Body of pancreas (tissue), 4 donors: ENCODE measurements at regions not wholly inside any gene's neighbourhood (a gene's known extent, or its start where the extent isn't known, plus 50 kb on each side); places are given as distances from the start of the nearest gene placed in this dataset.

Source experiments
- ATAC-seq: fragments of 150-250 bp; one replicate; pipeline ENCODE4 v1.9.1; 2016
- DNase-seq, 4 donors: peaks; one replicate each; pipeline ENCODE4 v3.0.0-alpha.2; 2019
- H3K27ac ChIP-seq, 4 donors: fragments of 200-600 bp; sonication (generic); 1 replicate in 3 of 4; 2 replicates in 1 of 4; pipeline versions ENCODE4 v1.5.1 to v1.6.1; 2016 to 2019; ENCODE audit warnings: mild to moderate bottlenecking in 1 of 4, mixed read lengths in 1 of 4, moderate library complexity in 1 of 4
- H3K27me3 ChIP-seq, 2 donors: fragments of 200-600 bp; sonication (generic); one replicate each; pipeline ENCODE4 v1.6.0; 2016; ENCODE audit warnings: mild to moderate bottlenecking in 1 of 2
- H3K36me3 ChIP-seq, 2 donors: fragments of 200-600 bp; sonication (generic); replicated peaks in 1 of 2; 2 replicates each; pipeline ENCODE4 v1.5.1; 2016; ENCODE audit warnings: low read depth in 2 of 2; ENCODE audit not compliant: insufficient read depth in 1 of 2
- H3K4me1 ChIP-seq: fragments of 200-600 bp; sonication (generic); one replicate; pipeline ENCODE4 v1.6.0; 2016
- H3K4me3 ChIP-seq, 2 donors: fragments of 200-600 bp; sonication (generic); 1 replicate in 1 of 2; 2 replicates in 1 of 2; pipeline ENCODE4 v1.5.1; 2016 to 2019
- H3K9me3 ChIP-seq, 3 donors: fragments of 200-600 bp; sonication (generic); 1 replicate in 2 of 3; 2 replicates in 1 of 3; pipeline ENCODE4 v1.5.1; 2016
- POLR2A ChIP-seq, 3 donors: fragments of 450-650 bp; IDR thresholded peaks; one replicate each; pipeline ENCODE4 v1.6.1; 2016; ENCODE audit warnings: antibody characterized with exemption in 3 of 3, mild to moderate bottlenecking in 2 of 3
- WGBS, 2 donors: methylation state at CpG; one replicate each; pipeline ENCODE4 v1.1.5; 2017; 5-methylcytosine and 5-hydroxymethylcytosine counted together
- intact Hi-C: fragments of 100-400 bp; cut with DNase I; formaldehyde crosslinking; loops from one replicate; pipeline ENCODE4 v1.15.1; 2023
- TF ChIP-seq, protein P1 (sequence below), 7 experiments: fragments of 450-650 bp in 4 of 7; fragments of 200-600 bp in 3 of 7; sonication (generic) in 3 of 7; IDR thresholded peaks; one replicate each; pipeline ENCODE4 v1.5.1; 2016 to 2019; ENCODE audit warnings: antibody characterized with exemption in 7 of 7

DNA sequence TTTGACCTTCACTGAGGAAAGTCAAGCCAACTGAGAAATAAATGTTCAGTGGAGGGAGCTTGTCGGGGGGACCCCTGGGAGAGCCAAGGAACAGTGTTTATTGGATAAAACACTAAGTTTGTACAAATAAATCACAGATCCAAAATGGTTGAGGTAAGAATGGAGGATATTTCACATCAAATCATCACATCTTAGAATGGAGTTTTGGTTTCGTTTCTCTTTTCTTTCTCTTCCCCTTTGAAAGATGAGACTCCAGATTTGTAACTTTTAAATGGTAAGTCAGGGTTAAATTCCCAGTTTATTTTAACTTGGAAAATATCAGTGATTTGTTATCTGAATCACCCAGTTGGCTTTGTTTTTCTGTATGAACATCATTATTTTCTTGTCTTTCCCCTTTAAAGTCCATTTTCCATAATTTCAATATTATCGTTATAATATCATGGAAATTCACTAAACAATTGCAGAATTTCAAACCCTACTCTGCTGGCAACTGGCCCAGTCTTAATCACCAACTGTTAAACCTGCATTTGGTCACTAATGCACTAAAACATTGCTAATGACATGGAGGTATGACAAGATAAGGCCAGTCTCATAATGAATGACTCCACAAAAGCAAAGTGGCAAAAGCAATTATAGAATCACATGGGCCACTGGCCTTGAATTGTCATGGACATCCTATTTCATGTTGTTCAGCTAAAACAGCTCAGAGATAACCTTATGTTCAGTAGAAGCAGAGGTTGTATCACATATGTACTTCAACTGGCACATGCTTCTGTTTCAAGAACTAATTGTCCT lies 295.1 kb downstream of the SHOX2 start:
- H3K4me1 ChIP-seq = no peaks in the 10 kb centered on the region
- DNase-seq = peak in 1 of 4 donors; percentile 3

DNA sequence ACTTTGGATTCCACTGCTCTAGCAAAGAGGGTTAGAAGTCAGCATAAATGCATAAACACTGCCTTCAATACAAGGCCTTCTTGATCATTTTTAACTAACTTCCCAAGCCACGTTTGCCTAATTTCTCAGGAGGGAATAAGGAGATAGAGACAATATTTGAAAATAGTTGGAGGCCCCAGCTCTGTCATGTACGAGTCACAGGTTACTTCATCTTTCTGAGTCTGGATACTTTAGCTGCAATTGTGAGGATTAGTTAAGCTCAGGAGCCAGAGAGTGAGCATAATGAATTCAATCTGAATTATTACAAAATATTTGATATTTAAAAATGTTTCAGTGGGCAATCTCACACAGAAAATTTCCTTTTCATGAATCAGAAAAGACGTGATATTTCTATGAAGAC lies 298.9 kb downstream of the SHOX2 start:
- 55 to 64% methylated on average over 3 of the region's 3 CpGs for WGBS, 2 donors
- ATAC-seq (no peak), DNase-seq (no peak)
- no peaks in the 10 kb centered on the region for H3K9me3 ChIP-seq
- no peaks in the 10 kb centered on the region for H3K27me3 ChIP-seq
- no peak overlapping the region for H3K4me3 ChIP-seq
- H3K27ac ChIP-seq = no peak overlapping the region
- H3K4me1 ChIP-seq = no peaks in the 10 kb centered on the region
- no peaks in the 10 kb centered on the region for H3K36me3 ChIP-seq
- intact Hi-C loops = no loop called here
- no peak for TF ChIP-seq POLR2A (IDR thresholded peaks at IDR 0.05)
- TF ChIP-seq, protein P1, sequence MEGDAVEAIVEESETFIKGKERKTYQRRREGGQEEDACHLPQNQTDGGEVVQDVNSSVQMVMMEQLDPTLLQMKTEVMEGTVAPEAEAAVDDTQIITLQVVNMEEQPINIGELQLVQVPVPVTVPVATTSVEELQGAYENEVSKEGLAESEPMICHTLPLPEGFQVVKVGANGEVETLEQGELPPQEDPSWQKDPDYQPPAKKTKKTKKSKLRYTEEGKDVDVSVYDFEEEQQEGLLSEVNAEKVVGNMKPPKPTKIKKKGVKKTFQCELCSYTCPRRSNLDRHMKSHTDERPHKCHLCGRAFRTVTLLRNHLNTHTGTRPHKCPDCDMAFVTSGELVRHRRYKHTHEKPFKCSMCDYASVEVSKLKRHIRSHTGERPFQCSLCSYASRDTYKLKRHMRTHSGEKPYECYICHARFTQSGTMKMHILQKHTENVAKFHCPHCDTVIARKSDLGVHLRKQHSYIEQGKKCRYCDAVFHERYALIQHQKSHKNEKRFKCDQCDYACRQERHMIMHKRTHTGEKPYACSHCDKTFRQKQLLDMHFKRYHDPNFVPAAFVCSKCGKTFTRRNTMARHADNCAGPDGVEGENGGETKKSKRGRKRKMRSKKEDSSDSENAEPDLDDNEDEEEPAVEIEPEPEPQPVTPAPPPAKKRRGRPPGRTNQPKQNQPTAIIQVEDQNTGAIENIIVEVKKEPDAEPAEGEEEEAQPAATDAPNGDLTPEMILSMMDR (IDR thresholded peaks at IDR 0.05) = no peak

More for the DNA sequence above, 295.1 kb downstream of the SHOX2 start:
- 47 to 53% methylated on average over 3 of the region's 3 CpGs for WGBS, 2 donors
- TF ChIP-seq POLR2A (IDR thresholded peaks at IDR 0.05) = no peak
- H3K27ac ChIP-seq = no peak overlapping the region
- H3K4me3 ChIP-seq = no peak overlapping the region
- no peaks in the 10 kb centered on the region for H3K27me3 ChIP-seq
- no peak for ATAC-seq
- intact Hi-C loops = no loop called here
- no peaks in the 10 kb centered on the region for H3K36me3 ChIP-seq
- H3K9me3 ChIP-seq = no peaks in the 10 kb centered on the region

DNA sequence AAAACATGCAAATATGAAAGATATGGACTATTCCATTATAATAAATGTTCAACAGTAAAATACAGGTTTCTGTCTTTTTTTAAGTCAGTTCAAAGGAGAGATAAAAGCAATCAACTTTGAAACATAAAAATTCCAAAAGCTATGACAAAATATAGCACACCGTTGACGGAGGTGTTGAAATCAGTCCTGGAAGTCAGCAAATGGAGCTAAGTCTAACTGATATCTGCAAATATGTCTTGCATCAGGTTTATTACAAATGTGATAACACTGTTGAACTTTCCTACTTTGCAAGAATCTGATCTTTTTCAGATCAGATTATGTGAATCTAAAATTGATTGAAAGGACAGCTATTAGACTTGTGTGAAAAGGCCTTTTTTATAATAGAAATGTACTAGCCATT lies 300.7 kb downstream of the SHOX2 start:
- H3K36me3 ChIP-seq = no peaks in the 10 kb centered on the region
- no peaks in the 10 kb centered on the region for H3K4me1 ChIP-seq
- DNase-seq = no peak
- H3K27ac ChIP-seq = no peak overlapping the region
- ATAC-seq = no peak
- 45 to 47% methylated on average over 2 of the region's 2 CpGs for WGBS, 2 donors
- intact Hi-C loops = no loop called here
- no peaks in the 10 kb centered on the region for H3K27me3 ChIP-seq
- TF ChIP-seq, protein P1 (IDR thresholded peaks at IDR 0.05) = no peak
- no peak for TF ChIP-seq POLR2A (IDR thresholded peaks at IDR 0.05)
- H3K4me3 ChIP-seq = no peak overlapping the region
- H3K9me3 ChIP-seq = no peaks in the 10 kb centered on the region

DNA sequence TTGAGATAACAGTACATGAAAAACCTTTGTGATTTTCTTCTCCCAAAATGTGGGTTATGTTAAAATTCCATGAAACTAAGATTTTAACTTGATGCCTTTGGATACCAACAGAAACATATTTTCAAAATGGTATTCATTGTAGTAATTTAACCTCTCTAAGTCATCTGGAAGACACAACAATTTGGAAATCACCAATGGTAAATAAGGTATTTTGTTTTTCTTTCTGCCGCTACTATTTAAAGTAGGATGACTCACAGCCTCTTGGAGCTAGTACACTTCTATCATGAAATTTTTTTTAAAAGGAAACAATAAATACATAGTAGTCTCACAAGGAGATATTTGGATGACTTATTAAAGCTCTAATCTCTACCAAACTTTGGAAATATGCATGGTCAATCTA lies 291.6 kb upstream of the VEPH1 start:
- ATAC-seq (no peak), DNase-seq (no peak)
- H3K36me3 ChIP-seq = no peaks in the 10 kb centered on the region
- H3K27ac ChIP-seq = no peak overlapping the region
- intact Hi-C loops = no loop called here
- no peaks in the 10 kb centered on the region for H3K4me1 ChIP-seq
- H3K4me3 ChIP-seq = no peak overlapping the region
- no peaks in the 10 kb centered on the region for H3K27me3 ChIP-seq
- no peaks in the 10 kb centered on the region for H3K9me3 ChIP-seq
- WGBS, 2 donors = 72 to 83% methylated on average over 1 of the region's 1 CpG
- TF ChIP-seq POLR2A (IDR thresholded peaks at IDR 0.05) = no peak
- TF ChIP-seq, protein P1 (IDR thresholded peaks at IDR 0.05) = no peak

DNA sequence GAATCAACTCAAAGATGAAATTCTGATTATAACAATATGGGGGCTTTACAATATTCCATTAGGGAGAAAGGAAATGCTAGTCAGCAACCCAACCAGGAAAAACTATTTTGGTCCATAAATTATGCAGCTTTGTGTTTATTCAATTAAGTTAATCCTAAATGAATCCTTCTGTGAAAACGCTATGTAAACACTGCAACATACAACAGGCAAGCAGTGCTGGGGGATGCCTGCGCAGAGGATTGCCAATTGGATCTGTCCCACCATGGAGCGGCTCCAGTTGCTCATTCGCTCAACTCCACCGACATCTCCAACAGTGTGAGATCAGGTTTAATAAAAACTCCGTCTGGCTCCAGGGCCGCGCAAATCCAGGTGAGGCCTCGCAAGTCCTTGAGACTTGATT lies 290.5 kb upstream of the VEPH1 start:
- DNase-seq (no peak), ATAC-seq (no peak)
- 88 to 94% methylated on average over 9 of the region's 9 CpGs for WGBS, 2 donors
- H3K4me1 ChIP-seq = no peaks in the 10 kb centered on the region
- no peak overlapping the region for H3K27ac ChIP-seq
- TF ChIP-seq, protein P1 (IDR thresholded peaks at IDR 0.05) = no peak
- TF ChIP-seq POLR2A (IDR thresholded peaks at IDR 0.05) = no peak
- H3K4me3 ChIP-seq = no peak overlapping the region
- H3K27me3 ChIP-seq = no peaks in the 10 kb centered on the region
- intact Hi-C loops = no loop called here
- H3K9me3 ChIP-seq = no peaks in the 10 kb centered on the region
- no peaks in the 10 kb centered on the region for H3K36me3 ChIP-seq
